ENCODE measurements at regions not wholly inside any gene's neighbourhood (a gene's known extent, or its start where the extent isn't known, plus 50 kb on each side); places are given as distances from the start of the nearest gene placed in this dataset.

DNA sequence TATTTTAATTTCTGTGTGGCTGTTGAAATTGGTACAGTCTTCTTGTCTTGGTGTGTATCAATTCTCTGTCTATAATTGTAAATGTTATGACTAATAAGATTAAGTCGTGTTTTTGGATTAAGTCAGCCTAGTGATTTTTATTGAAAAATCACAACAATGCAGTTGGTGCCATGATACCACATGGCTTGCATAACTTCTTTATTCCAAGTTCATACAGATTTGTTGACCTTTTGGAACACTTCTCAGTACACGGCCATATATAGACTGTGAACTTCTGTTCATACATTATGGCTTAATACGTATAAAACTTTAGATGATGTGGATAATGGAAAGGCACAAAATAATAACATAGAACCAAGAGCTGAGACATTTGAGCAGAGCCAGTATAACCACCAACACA, 121.2 kb upstream of the NAALADL2 start:
- DNase-seq (ENCODE audit: low read depth): no peak
- H3K4me3 ChIP-seq (ENCODE audit: low read depth, low read length): no peak overlapping the region

DNA sequence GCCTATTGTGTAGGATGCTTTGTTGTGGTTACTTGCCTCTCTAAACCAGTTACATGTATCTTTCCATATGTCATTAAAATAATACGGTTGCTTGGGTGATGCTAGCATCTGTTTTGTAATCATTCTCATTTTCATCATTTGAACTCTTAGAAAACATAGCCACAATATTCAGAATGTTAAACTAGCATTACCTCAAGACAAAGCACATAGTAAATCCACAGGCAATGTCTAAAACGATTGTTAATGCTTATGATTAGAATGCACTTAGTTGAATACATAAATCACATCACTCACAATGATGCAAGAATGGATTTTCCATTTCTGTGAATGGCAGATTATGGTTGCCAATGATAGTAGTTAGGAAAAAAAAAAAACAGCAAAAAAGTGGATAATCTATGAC, 110.0 kb upstream of the NAALADL2 start:
- H3K4me3 ChIP-seq (ENCODE audit: low read depth, low read length): no peak overlapping the region
- DNase-seq (ENCODE audit: low read depth): no peak

DNA sequence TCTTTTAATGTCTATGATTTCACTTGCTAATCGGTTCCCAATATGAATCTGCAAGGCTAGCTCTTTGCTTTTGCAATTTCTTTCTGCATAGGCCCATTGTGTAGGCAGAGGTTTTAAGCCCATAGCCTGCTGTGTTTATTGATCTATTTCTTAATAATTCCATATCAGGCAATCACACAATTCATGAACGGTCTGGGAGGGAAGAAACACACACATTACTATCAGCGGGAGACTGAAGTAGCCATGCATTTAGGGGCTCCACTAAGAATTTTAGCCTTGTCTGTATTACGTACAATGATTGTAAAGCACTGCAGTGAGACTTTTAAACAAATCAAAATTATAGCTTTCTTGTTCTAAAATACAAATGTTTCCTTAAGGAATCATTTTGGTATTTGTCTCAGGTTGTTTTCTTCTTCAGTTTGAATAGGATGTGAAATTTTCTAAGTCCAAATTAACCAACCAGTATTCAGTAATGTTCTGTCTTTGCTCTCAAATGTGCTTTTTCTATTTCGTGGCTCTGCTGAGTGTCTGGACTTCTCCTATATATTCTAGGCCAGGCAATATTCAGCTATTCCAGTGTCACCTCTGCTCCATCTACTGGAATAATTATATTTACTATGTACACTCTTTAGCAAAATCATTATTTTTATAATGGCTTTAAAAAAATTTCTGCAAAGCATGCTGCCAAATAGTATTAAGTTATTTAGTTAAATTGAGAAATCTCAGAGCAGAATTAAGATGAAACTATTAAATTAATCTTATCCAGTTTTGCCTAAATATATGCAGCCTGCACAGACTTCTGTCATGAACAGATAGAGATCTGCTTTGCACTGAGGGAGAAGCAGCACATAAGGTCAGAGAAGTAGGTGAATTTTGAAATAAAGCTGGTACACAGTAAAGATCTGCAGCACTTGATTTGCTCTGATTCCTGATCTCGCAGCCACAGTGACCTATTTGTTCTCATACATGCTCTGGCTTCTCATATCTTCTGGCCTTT, 103.0 kb upstream of the NAALADL2 start:
- no peak for DNase-seq (ENCODE audit: low read depth)

DNA sequence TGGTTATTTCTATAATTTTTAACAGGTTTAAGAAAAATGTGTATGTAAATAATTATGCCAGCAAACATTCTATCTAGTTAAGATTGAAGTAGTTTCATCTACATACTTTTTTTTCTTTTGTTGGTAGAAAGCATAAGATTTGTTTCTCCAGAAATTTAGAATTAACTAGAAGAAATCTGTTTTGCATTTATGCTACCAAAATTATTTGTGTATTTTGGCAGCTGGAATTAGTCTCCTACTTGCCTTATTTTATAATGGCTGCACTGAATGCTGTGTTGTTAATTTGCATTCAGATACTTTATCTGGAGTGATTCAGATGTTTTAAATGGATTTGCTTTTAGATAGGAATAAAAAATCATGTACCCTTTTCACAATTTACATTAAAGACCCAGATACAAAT, 100.2 kb upstream of the NAALADL2 start:
- DNase-seq (ENCODE audit: low read depth): no peak
- H3K4me3 ChIP-seq (ENCODE audit: low read depth, low read length): no peak overlapping the region

More for the DNA sequence above, 103.0 kb upstream of the NAALADL2 start:
- H3K4me3 ChIP-seq (ENCODE audit: low read depth, low read length): no peak overlapping the region

DNA sequence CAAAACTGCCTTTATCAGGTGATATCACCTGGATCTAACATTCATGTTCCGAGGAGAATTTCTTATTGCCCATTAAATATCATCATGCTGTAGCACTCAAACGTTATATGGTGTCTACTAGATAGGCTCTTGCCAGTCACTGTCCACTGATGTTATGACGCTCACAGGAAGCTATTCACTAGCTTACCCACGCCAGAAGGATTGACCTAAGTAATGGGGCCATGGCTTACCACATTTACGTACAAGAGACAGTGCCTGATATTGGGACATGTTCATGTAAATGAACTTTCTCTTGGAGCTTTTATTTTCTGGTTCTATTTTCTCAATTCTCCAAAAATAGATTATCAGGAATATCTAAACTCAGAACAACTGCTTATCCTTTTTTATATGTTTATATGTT, 91.7 kb upstream of the NAALADL2 start:
- no peak overlapping the region for H3K4me3 ChIP-seq (ENCODE audit: low read depth, low read length)
- DNase-seq (ENCODE audit: low read depth): no peak

DNA sequence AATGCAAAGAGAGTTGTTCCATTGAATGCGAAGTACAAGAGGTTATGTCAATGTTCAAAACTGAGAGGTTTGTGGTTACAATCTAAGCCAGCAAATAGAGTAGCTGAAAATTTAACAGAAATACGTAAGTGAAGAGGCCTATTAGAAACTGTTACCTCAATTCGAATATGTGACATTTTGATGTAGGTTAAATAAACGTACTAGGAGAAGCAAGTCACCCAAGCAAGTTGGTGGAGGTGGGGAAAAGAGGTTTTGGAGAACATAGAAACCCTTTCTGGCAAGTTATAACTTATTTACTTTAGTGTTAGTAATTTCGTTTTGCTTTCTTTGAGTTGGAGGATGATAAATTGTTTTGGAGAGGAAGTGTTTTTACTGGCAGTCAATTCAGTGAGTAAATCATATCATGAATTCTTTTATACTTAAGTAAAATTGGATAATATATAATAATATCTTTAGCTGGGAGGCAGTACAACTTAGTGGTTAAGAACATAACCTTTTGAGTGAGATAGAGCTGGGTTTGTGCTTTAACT, 91.2 kb upstream of the NAALADL2 start:
- DNase-seq (ENCODE audit: low read depth): peak; percentile 57
- no peak overlapping the region for H3K4me3 ChIP-seq (ENCODE audit: low read depth, low read length)

DNA sequence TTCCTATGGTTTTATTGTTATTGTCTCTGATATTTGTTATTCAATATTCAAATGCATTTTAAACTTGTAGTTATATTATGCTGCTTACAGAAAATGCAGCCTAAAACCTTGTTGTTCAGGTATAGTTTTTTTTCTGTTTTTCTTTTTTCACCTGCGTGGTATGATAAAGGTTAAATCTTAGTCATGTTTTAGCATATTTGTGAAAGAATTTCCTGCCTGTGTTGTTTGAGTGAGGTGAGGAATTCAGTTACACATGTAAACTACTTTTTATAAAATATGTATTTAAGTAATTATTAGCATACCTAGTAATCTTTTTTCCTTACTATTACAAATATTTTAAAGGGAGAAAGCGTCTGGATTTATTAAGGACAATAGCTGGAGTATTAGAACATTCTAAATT, 90.0 kb upstream of the NAALADL2 start:
- no peak overlapping the region for H3K4me3 ChIP-seq (ENCODE audit: low read depth, low read length)
- DNase-seq (ENCODE audit: low read depth): no peak

DNA sequence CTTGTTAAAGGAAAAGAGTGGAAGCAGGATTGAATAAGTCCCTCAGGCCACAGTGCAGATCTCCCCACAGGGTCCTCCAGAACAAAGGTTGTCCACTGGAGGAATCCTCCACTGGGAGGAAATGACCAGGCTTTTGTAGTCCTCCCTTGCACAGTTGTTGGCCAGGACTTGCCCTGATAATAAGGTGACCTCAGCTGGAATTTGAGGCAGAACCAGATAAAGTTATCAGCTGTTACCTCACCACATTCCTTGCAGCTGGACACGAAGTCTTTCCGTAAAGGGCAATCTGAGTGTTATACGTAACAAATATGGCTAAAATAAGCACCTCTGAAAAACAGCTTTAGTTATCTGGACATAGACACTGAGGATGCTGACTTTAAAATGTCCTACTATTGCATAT, 83.5 kb upstream of the NAALADL2 start:
- DNase-seq (ENCODE audit: low read depth): no peak
- no peak overlapping the region for H3K4me3 ChIP-seq (ENCODE audit: low read depth, low read length)

DNA sequence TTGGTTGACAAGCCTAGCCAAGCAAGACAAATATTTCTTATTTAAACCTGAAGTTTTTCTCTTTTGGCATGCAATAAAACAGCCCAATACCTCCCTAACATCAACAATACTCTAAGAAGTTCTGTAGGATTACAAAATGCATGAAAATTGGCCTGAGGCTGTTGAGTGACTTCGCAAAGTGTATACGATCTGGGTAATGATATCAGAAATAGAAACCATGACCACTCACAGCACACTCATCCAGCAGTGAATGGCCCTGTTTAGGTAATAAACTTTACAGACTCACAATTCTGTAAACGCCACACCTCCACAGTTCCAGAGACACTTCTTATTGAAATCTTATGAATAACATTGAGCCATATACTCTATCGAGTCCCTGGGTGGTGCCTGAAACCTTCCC, 83.0 kb upstream of the NAALADL2 start:
- H3K4me3 ChIP-seq (ENCODE audit: low read depth, low read length): no peak overlapping the region
- DNase-seq (ENCODE audit: low read depth): no peak

DNA sequence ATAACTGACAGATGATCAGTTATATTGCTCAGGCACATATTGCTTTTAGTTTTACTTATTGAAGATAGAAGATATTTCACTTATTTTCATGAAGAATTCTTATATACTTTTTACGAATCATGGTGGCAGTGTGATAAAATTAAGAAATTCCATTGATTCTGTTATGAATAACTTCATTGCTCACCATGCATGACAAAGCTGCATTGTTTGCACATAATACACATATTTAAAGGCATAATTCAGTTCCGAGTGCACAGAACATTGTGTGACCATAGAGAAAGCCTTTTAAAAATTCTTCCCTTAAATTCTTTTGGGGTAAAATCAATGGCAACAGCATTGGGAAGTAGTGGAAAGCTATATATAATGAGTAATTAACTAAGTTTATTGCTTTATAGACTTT, 82.5 kb upstream of the NAALADL2 start:
- no peak overlapping the region for H3K4me3 ChIP-seq (ENCODE audit: low read depth, low read length)
- DNase-seq (ENCODE audit: low read depth): no peak

DNA sequence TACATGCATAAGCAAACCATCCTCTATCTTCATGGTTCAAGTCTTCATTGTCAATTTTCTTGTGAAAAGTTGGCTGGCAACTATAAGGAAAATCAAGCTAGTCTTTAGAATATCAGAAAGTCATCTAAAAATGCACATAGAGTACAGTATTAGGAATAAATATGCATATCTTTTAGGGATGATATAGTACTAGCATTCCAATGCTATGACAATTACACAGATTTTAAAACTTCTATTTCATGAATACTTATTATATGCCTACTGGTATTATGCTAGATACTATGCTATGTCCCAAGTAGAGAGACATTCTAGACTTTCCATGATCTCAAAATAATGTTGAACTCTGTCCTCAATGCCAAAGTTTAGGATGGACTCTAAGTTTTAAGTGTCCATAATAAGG, 81.3 kb upstream of the NAALADL2 start:
- DNase-seq (ENCODE audit: low read depth): no peak

DNA sequence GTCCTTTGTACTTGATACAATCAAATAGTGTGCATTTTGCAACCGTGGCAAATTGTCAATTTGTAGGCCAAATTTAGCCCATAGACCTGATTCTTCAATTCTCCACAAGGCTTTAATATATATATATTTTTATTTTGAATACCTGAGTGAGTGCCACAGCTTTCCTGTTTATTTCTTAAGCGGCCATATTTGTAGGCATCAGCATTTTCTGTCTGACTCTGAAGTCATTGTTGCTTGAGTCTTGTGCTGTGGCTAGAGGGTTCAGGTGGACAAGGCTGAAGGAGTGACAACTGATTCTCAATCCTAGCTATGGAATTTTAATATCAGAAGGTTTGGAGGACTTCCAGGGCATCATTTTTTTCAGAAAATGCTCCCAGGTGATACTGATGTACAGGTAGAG, 75.6 kb upstream of the NAALADL2 start:
- no peak for DNase-seq (ENCODE audit: low read depth)

More for the DNA sequence above, 81.3 kb upstream of the NAALADL2 start:
- no peak overlapping the region for H3K4me3 ChIP-seq (ENCODE audit: low read depth, low read length)

DNA sequence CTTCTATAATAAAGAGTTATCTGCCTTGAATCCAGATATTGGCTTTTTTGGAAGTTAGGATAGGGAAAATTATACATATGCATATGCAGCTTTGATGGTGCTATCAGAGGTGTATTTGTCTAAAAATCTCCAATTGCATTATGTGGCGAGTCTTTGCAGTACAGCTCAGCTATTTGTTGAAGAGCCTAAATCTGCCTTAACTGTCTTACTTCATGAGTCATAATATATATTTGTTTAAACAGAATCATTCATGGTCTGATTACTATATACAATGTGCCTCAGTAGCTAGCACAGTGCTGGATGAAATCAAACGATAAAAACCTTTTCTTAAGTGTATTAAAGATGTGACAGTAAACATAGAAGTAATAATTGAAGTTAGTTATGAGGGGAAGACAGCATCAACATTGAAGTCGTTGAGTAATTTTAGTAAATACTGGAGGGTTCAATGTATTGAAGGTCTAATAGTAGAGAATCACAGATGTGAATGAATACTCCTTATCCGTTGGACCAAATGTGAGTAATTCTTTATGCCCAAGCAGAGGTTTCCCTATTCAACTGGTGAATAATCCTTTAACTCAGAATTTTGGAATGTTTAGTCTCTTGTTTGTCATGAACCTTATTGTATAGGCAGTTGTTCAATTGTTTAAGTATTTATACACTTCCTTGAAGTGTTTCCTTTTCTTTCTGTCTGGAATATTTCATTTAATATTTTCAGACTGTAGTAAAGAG, 74.8 kb upstream of the NAALADL2 start:
- H3K4me3 ChIP-seq (ENCODE audit: low read depth, low read length): no peak overlapping the region
- DNase-seq (ENCODE audit: low read depth): no peak

More for the DNA sequence above, 75.6 kb upstream of the NAALADL2 start:
- H3K4me3 ChIP-seq (ENCODE audit: low read depth, low read length): no peak overlapping the region

DNA sequence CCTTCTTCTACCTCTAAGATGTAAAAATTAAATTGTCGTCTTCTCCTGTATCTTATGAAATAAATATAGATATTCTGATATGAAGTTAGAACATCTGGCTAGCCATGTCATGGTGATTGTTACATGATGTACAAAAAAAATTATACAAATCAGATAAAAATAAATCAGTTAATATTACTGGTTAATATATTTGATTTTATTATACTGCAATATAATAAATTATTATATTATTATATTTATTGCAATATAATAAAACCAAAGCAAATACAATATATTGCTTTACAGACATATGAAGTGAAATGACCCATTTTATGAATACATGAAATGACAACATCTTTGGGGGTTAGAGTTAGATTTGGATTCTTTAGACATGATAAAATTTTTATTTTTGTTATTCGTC, 72.3 kb upstream of the NAALADL2 start:
- no peak overlapping the region for H3K4me3 ChIP-seq (ENCODE audit: low read depth, low read length)
- no peak for DNase-seq (ENCODE audit: low read depth)

DNA sequence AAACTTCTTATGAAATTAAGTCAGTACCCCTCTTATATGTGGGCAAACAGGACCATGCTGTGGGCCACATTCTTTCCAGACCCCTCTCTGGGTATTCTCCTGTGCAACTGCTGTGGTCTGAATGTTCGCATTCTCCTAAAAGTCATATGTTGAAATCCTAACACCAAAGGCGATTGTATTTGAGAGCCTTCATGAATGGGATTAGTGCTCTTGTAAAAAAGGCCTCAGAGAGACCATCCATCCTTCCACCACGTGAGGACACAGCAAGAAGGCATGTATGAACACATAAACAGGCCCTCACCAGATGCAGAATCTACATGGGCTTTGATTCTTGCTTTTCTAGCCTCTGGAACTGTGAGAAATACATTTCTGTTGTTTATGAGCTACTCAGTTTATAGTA, 68.0 kb upstream of the NAALADL2 start:
- H3K4me3 ChIP-seq (ENCODE audit: low read depth, low read length): no peak overlapping the region
- no peak for DNase-seq (ENCODE audit: low read depth)

DNA sequence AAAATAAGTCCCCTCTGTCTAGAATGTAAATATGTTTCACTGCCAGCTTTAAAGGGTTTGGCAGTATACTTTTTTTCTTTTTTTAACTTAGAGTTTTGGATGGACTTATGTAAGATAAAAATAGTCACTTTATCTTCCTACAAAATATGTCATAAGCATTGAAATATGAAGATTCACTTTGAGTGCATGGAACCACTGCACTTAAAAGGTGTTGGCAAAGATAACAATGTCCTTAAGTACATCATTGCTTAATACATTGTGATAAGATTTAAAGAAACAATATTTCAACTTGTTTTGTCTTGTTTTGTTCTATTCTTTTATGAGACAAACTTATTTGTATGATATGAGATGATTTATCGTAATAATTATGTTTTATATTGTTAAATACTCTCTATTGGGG, 66.3 kb upstream of the NAALADL2 start:
- H3K4me3 ChIP-seq (ENCODE audit: low read depth, low read length): no peak overlapping the region
- no peak for DNase-seq (ENCODE audit: low read depth)
